Psoas muscle (tissue), 7 donors: ENCODE measurements at regions not wholly inside any gene's neighbourhood (a gene's known extent, or its start where the extent isn't known, plus 50 kb on each side); places are given as distances from the start of the nearest gene placed in this dataset.

ENCODE experiments used
- ATAC-seq, 4 donors: fragments of 200-7000 bp; cut with Tn5 transposase; one replicate each; pipeline ENCODE4 v1.9.1; 2020; ENCODE audit warnings: moderate library complexity in 3 of 4, mild to moderate bottlenecking in 2 of 4
- DNase-seq, 2 donors: peaks; one replicate each; pipeline ENCODE4 v3.0.0-alpha.2; 2020
- H3K27ac ChIP-seq: fragments of 200-600 bp; one replicate; pipeline ENCODE4 v1.8.0; 2022
- H3K27me3 ChIP-seq, 3 donors: fragments of 200-600 bp in 1 of 3; one replicate each; pipeline versions ENCODE4 v1.6.1 to v1.8.0; 2013 to 2022; ENCODE audit warnings: low read length in 2 of 3, mild to moderate bottlenecking in 2 of 3, moderate library complexity in 1 of 3; ENCODE audit not compliant: insufficient read depth in 3 of 3
- H3K36me3 ChIP-seq, 2 donors: fragments of 200-600 bp in 1 of 2; one replicate each; pipeline versions ENCODE4 v1.6.1 to v1.8.0; 2013 to 2022; ENCODE audit warnings: low read depth in 1 of 2, mild to moderate bottlenecking in 1 of 2, moderate library complexity in 1 of 2; ENCODE audit not compliant: insufficient read depth in 1 of 2
- H3K4me1 ChIP-seq: fragments of 200-600 bp; one replicate; pipeline ENCODE4 v1.8.0; 2022
- H3K4me3 ChIP-seq: fragments of 200-600 bp; one replicate; pipeline ENCODE4 v1.8.0; 2022; ENCODE audit warnings: mild to moderate bottlenecking
- H3K9me3 ChIP-seq: fragments of 200-600 bp; one replicate; pipeline ENCODE4 v1.8.0; 2022
- CTCF ChIP-seq: fragments of 200-600 bp; IDR thresholded peaks from one replicate; pipeline ENCODE4 v1.8.0; 2022; ENCODE audit warnings: antibody characterized with exemption
- WGBS, 3 donors: extraction: QIAGEN DNeasy Blood & Tissue Kit; methylation state at CpG; one replicate each; pipeline versions ENCODE4 v1.1.6 to v1.1.7; 2013; 5-methylcytosine and 5-hydroxymethylcytosine counted together
- intact Hi-C, 2 donors: fragments of 100-400 bp; cut with DNase I; formaldehyde crosslinking; loops; one replicate each; pipeline versions ENCODE4 v1.11.0 to v1.14.2; 2022
- donor health status: healthy with polysubstance abuse.
- donor health status: DM: no; HTN: no; CAD: no; lungs with moderate emphysema.
- donor health status: Bipolar disorder and iron deficiency.
- donor health status: healthy.
- donor health status: DM: yes; HTN: yes; CAD: no.
- donor health status: DM: no; HTN: no; CAD: no.
- donor health status: DM: yes; HTN: yes; CAD: no.

- ATAC-seq (no peak), DNase-seq (no peak)
- no peak overlapping the region for H3K4me3 ChIP-seq
- intact Hi-C loops = no loop called here
- no peaks in the 10 kb centered on the region for H3K4me1 ChIP-seq
- peaks cover 2 to 59% of the 10 kb centered on the region in 2 donors for H3K36me3 ChIP-seq
- H3K27me3 ChIP-seq = no peaks in the 10 kb centered on the region
- H3K9me3 ChIP-seq = peaks cover 98% of the 10 kb centered on the region
- no peak overlapping the region for H3K27ac ChIP-seq
- TF ChIP-seq CTCF = no peak
- WGBS, 3 donors = 90 to 92% (median 92%) methylated on average over 23 of the region's 23 CpGs
Measured at GRCh38 chr15:25061808-25062550, 107.2 kb downstream of the SNRPN start.

- Histone ChIP-seq H3K36me3 (peaks cover 2 to 62% of the 10 kb centered on the region in 2 donors), H3K4me1 (no peaks in the 10 kb centered on the region), H3K9me3 (peaks cover 98% of the 10 kb centered on the region), H3K27me3 (no peaks in the 10 kb centered on the region), H3K27ac (no peak overlapping the region), H3K4me3 (no peak overlapping the region)
- ATAC-seq (no peak), DNase-seq (no peak)
- WGBS, 3 donors = 78 to 85% (median 82%) methylated on average over 13 of the region's 13 CpGs
- TF ChIP-seq CTCF = no peak
- intact Hi-C loops = no loop called here
Measured at GRCh38 chr15:25062551-25063430, 108.0 kb downstream of the SNRPN start.

- DNase-seq = no peak
- Histone ChIP-seq H3K27me3 (no peaks in the 10 kb centered on the region), H3K27ac (no peak overlapping the region), H3K9me3 (peaks cover 98% of the 10 kb centered on the region), H3K4me1 (no peaks in the 10 kb centered on the region), H3K4me3 (no peak overlapping the region), H3K36me3 (peaks cover 2 to 54% of the 10 kb centered on the region in 2 donors)
- 78 to 88% (median 87%) methylated on average over 9 of the region's 9 CpGs for WGBS, 3 donors
- ATAC-seq = no peak
- intact Hi-C loops = no loop called here
- TF ChIP-seq CTCF = no peak
Measured at GRCh38 chr15:25065286-25065685, 110.5 kb downstream of the SNRPN start.

- H3K9me3 ChIP-seq = peaks cover 98% of the 10 kb centered on the region
- 88 to 92% (median 89%) methylated on average over 10 to 11 of the region's 11 CpGs for WGBS, 3 donors
- no peak overlapping the region for H3K27ac ChIP-seq
- H3K36me3 ChIP-seq = peaks cover under 1 to 55% of the 10 kb centered on the region in 2 donors
- intact Hi-C loops = no loop called here
- no peaks in the 10 kb centered on the region for H3K27me3 ChIP-seq
- no peak overlapping the region for H3K4me3 ChIP-seq
- TF ChIP-seq CTCF = no peak
- ATAC-seq = no peak
- DNase-seq = no peak
- no peaks in the 10 kb centered on the region for H3K4me1 ChIP-seq
Measured at GRCh38 chr15:25065876-25066275, 111.1 kb downstream of the SNRPN start.
